ENCODE measurements at regions not wholly inside any gene's neighbourhood (a gene's known extent, or its start where the extent isn't known, plus 50 kb on each side); places are given as distances from the start of the nearest gene placed in this dataset.

GRCh38 chr1:82279241-82279640 lies 478.5 kb downstream of the ADGRL2 start:
- no peak for DNase-seq (ENCODE audit: low spot score)

- no peak for DNase-seq (ENCODE audit: low spot score)
Observed at GRCh38 chr1:82273816-82274215, 473.1 kb downstream of the ADGRL2 start.

GRCh38 chr1:82269431-82269830 lies 468.7 kb downstream of the ADGRL2 start:
- no peak for DNase-seq (ENCODE audit: low spot score)

- DNase-seq (ENCODE audit: low spot score), result no peak
Observed at GRCh38 chr1:82268826-82269225, 468.1 kb downstream of the ADGRL2 start.

- DNase-seq (ENCODE audit: low spot score), result no peak
Observed at GRCh38 chr1:82266351-82266750, 465.6 kb downstream of the ADGRL2 start.

GRCh38 chr1:82265436-82265835 lies 464.7 kb downstream of the ADGRL2 start:
- no peak for DNase-seq (ENCODE audit: low spot score)

- no peak for DNase-seq (ENCODE audit: low spot score)
Observed at GRCh38 chr1:82264802-82265201, 464.1 kb downstream of the ADGRL2 start.

- DNase-seq (ENCODE audit: low spot score), result no peak
Observed at GRCh38 chr1:82263396-82263795, 462.7 kb downstream of the ADGRL2 start.

GRCh38 chr1:82260666-82261065 lies 459.9 kb downstream of the ADGRL2 start:
- DNase-seq (ENCODE audit: low spot score), result no peak

- DNase-seq (ENCODE audit: low spot score), result no peak
Observed at GRCh38 chr1:82260051-82260450, 459.3 kb downstream of the ADGRL2 start.

GRCh38 chr1:82258887-82259286 lies 458.2 kb downstream of the ADGRL2 start:
- no peak for DNase-seq (ENCODE audit: low spot score)

GRCh38 chr1:82246050-82246449 lies 445.3 kb downstream of the ADGRL2 start:
- DNase-seq (ENCODE audit: low spot score), result no peak

GRCh38 chr1:82245345-82246014 lies 444.7 kb downstream of the ADGRL2 start:
- no peak for DNase-seq (ENCODE audit: low spot score)

GRCh38 chr1:82240571-82240970 lies 439.8 kb downstream of the ADGRL2 start:
- no peak for DNase-seq (ENCODE audit: low spot score)

- no peak for DNase-seq (ENCODE audit: low spot score)
Observed at GRCh38 chr1:82230667-82231066, 429.9 kb downstream of the ADGRL2 start.

GRCh38 chr1:82227306-82228095 lies 426.8 kb downstream of the ADGRL2 start:
- DNase-seq (ENCODE audit: low spot score), result no peak

GRCh38 chr1:82226186-82226505 lies 425.4 kb downstream of the ADGRL2 start:
- DNase-seq (ENCODE audit: low spot score), result no peak

- DNase-seq (ENCODE audit: low spot score), result no peak
Observed at GRCh38 chr1:82225421-82226185, 424.9 kb downstream of the ADGRL2 start.

- DNase-seq (ENCODE audit: low spot score), result no peak
Observed at GRCh38 chr1:82223091-82223490, 422.4 kb downstream of the ADGRL2 start.

- DNase-seq (ENCODE audit: low spot score), result no peak
Observed at GRCh38 chr1:82221721-82222120, 421.0 kb downstream of the ADGRL2 start.

GRCh38 chr1:82220754-82221153 lies 420.0 kb downstream of the ADGRL2 start:
- no peak for DNase-seq (ENCODE audit: low spot score)

GRCh38 chr1:82219841-82220240 lies 419.1 kb downstream of the ADGRL2 start:
- DNase-seq (ENCODE audit: low spot score), result no peak

- no peak for DNase-seq (ENCODE audit: low spot score)
Observed at GRCh38 chr1:82218846-82219245, 418.1 kb downstream of the ADGRL2 start.

All from germinal center (tissue), 1 donor.